ENCODE measurements at regions not wholly inside any gene's neighbourhood (a gene's known extent, or its start where the extent isn't known, plus 50 kb on each side); places are given as distances from the start of the nearest gene placed in this dataset.
A peak's percentile ranks its signal among the peaks of the same experiment; 100 is the strongest.

DNA sequence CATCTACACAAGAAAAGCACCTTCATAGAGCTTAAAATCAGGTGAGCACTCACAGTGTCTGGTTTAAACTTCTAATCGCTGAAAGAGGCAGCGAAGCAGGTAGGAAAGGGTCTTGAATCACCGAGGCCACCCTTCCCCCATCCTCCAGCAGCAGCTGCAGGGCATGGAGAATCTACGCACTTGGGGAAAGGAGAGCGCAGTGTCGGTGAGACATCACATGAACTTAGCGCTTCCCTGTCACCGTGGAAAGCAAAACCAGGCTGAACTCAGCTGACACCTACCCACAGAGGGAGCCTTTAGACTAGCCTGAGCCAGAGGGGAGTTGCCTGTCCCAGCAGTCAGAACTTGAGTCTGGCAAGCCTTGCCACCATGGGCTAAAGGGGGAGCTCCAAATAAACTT is 197.2 kb upstream of the ZFP42 start:
- no peaks in the 10 kb centered on the region for H3K9me3 ChIP-seq (ENCODE audit: control insufficient read depth, low read depth, low read length)
- no CpG with 5 or more reads among the region's 8 CpGs for WGBS (ENCODE audit: extremely low coverage, insufficient read length, low lambda C conversion rate)
- H4K5ac ChIP-seq (ENCODE audit: insufficient read length, low read depth, low read length), result no peak overlapping the region
- H3K27ac ChIP-seq (ENCODE audit: insufficient read length, low read depth, low read length), result no peak overlapping the region
- no peaks in the 10 kb centered on the region for H4K20me1 ChIP-seq (ENCODE audit: control insufficient read depth, insufficient read depth, insufficient read length)
- no peak overlapping the region for H3K56ac ChIP-seq (ENCODE audit: insufficient read length, low read depth, low read length)
- Mint-ChIP-seq H3K4me3 (no peak overlapping the region; a peak in 1 of 5 replicates), H3K27me3 (ENCODE audit: low read depth) (no peaks in the 10 kb centered on the region), H3K27ac (peak overlapping the region in 2 of 3 experiments; percentile 39 to 89; a peak in 2 of 7 replicates), H3K4me1 (peaks cover 6 to 11% of the 10 kb centered on the region in 2 experiments), H3K9me3 (peaks cover 13 to 23% of the 10 kb centered on the region in 2 experiments), H3K36me3 (ENCODE audit: insufficient read depth in 1 of 3, low read depth in 3 of 3) (peaks cover 0 to 22% (median 4%) of the 10 kb centered on the region in 3 experiments; a peak in 3 of 7 replicates)
- H2BK20ac ChIP-seq (ENCODE audit: low read depth, low read length, poor library complexity, severe bottlenecking), result no peak overlapping the region
- no peak overlapping the region for H3K18ac ChIP-seq (ENCODE audit: insufficient read length, low read depth, low read length)
- no peak overlapping the region for H2BK120ac ChIP-seq (ENCODE audit: low read depth, low read length, poor library complexity, severe bottlenecking)
- TF ChIP-seq, protein P1, sequence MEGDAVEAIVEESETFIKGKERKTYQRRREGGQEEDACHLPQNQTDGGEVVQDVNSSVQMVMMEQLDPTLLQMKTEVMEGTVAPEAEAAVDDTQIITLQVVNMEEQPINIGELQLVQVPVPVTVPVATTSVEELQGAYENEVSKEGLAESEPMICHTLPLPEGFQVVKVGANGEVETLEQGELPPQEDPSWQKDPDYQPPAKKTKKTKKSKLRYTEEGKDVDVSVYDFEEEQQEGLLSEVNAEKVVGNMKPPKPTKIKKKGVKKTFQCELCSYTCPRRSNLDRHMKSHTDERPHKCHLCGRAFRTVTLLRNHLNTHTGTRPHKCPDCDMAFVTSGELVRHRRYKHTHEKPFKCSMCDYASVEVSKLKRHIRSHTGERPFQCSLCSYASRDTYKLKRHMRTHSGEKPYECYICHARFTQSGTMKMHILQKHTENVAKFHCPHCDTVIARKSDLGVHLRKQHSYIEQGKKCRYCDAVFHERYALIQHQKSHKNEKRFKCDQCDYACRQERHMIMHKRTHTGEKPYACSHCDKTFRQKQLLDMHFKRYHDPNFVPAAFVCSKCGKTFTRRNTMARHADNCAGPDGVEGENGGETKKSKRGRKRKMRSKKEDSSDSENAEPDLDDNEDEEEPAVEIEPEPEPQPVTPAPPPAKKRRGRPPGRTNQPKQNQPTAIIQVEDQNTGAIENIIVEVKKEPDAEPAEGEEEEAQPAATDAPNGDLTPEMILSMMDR (conservative IDR thresholded peaks at IDR 0.05), result peak; percentile 28; the same call in 1 of the 3 replicates
- H2BK12ac ChIP-seq (ENCODE audit: insufficient read length, low read depth, low read length), result no peak overlapping the region
- H2AFZ ChIP-seq (ENCODE audit: low read length), result no peak overlapping the region
- H3K79me1 ChIP-seq (ENCODE audit: insufficient read depth, low read depth, low read length, poor library complexity, severe bottlenecking), result no peaks in the 10 kb centered on the region
- H3K9ac ChIP-seq (ENCODE audit: extremely low read depth, insufficient read length, low read length), result no peak overlapping the region
- no peaks in the 10 kb centered on the region for H3K79me2 ChIP-seq (ENCODE audit: insufficient read depth, low read length)
- H2BK5ac ChIP-seq (ENCODE audit: insufficient read length, low read length), result no peak overlapping the region
- no peak overlapping the region for H4K91ac ChIP-seq (ENCODE audit: insufficient read length, low read depth, low read length)
- no peak overlapping the region for H3K4ac ChIP-seq (ENCODE audit: low read depth, low read length)
- DNase-seq, result peak; percentile 64
- H2AK5ac ChIP-seq (ENCODE audit: insufficient read length, low read length), result no peak overlapping the region
- H3K27me3 ChIP-seq (ENCODE audit: insufficient read depth, low read length), result no peaks in the 10 kb centered on the region
- H3K14ac ChIP-seq (ENCODE audit: insufficient read depth, low read length), result no peak overlapping the region
- H3K4me2 ChIP-seq (ENCODE audit: insufficient read depth, insufficient read length, low read length), result no peak overlapping the region
- no peak overlapping the region for H4K8ac ChIP-seq (replicated peaks; ENCODE audit: insufficient read length, low read depth, low read length)
- H3K23ac ChIP-seq (ENCODE audit: insufficient read length, low read depth, low read length), result no peak overlapping the region
- no peaks in the 10 kb centered on the region for H3K4me1 ChIP-seq (ENCODE audit: insufficient read depth, low read length)
- no peak overlapping the region for H3T11ph ChIP-seq (ENCODE audit: low read length)
- H2BK15ac ChIP-seq (ENCODE audit: low read depth, low read length), result no peak overlapping the region
- no peaks in the 10 kb centered on the region for H3K23me2 ChIP-seq (ENCODE audit: insufficient read length, low read depth, low read length, poor library complexity, severe bottlenecking)
